OCI-LY1 (cell line): ENCODE measurements at regions not wholly inside any gene's neighbourhood (a gene's known extent, or its start where the extent isn't known, plus 50 kb on each side); places are given as distances from the start of the nearest gene placed in this dataset.

ENCODE experiments used
- H2AFZ ChIP-seq: fragments of 200-600 bp; sonication (generic), shearing (Covaris generic); 2 replicates; pipeline ENCODE4 v1.6.0; 2014; ENCODE audit warnings: antibody characterized with exemption, mild to moderate bottlenecking, low read length
- H3F3A ChIP-seq: fragments of 200-600 bp; sonication (generic), shearing (Covaris generic); 2 replicates; pipeline ENCODE4 v1.6.0; 2014; ENCODE audit warnings: mild to moderate bottlenecking, antibody characterized with exemption, low read length, moderate library complexity; ENCODE audit not compliant: insufficient read depth
- H3K27ac ChIP-seq: fragments of 200-600 bp; sonication (generic); 2 replicates; pipeline ENCODE4 v1.5.1; 2014; ENCODE audit warnings: low read length, mixed run types, mild to moderate bottlenecking, low read depth; ENCODE audit not compliant: poor library complexity, severe bottlenecking
- H3K27me3 ChIP-seq: fragments of 200-600 bp; sonication (generic); 2 replicates; pipeline ENCODE4 v1.6.0; 2014; ENCODE audit warnings: antibody characterized with exemption, mild to moderate bottlenecking, low read length, moderate library complexity; ENCODE audit not compliant: insufficient read depth
- H3K36me3 ChIP-seq: fragments of 200-600 bp; sonication (generic); 2 replicates; pipeline ENCODE4 v1.6.1; 2014; ENCODE audit warnings: mild to moderate bottlenecking, antibody characterized with exemption, low read length, moderate library complexity, mixed read lengths; ENCODE audit not compliant: insufficient read depth
- H3K4me1 ChIP-seq: fragments of 200-600 bp; sonication (generic); 2 replicates; pipeline ENCODE4 v1.5.1; 2014; ENCODE audit warnings: mild to moderate bottlenecking, low read length, moderate library complexity; ENCODE audit not compliant: insufficient read depth, severe bottlenecking
- H3K4me2 ChIP-seq: fragments of 200-600 bp; sonication (generic), shearing (Covaris generic); 2 replicates; pipeline ENCODE4 v1.6.1; 2014; ENCODE audit warnings: low read length
- H3K4me3 ChIP-seq: fragments of 200-600 bp; sonication (generic); 2 replicates; pipeline ENCODE4 v1.5.1; 2014; ENCODE audit warnings: low read length, low read depth, mild to moderate bottlenecking, mixed read lengths; ENCODE audit not compliant: poor library complexity, severe bottlenecking
- H3K79me2 ChIP-seq: fragments of 200-600 bp; shearing (Covaris generic); 2 replicates; pipeline ENCODE4 v1.6.1; 2016; ENCODE audit warnings: mixed run types, low read length, mixed read lengths; ENCODE audit not compliant: insufficient read depth
- H3K9ac ChIP-seq: fragments of 200-600 bp; sonication (generic), shearing (Covaris generic); 2 replicates; pipeline ENCODE4 v1.6.1; 2014; ENCODE audit warnings: mild to moderate bottlenecking, low read length, mixed read lengths
- H3K9me2 ChIP-seq: fragments of 200-600 bp; sonication (generic), shearing (Covaris generic); 2 replicates; pipeline ENCODE4 v1.6.1; 2014; ENCODE audit warnings: low read depth, mild to moderate bottlenecking, low read length, mixed read lengths
- H3K9me3 ChIP-seq: fragments of 200-600 bp; shearing (Covaris generic); 2 replicates; pipeline ENCODE4 v1.6.1; 2014; ENCODE audit warnings: low read length, mixed read lengths
- H4K20me1 ChIP-seq: fragments of 200-600 bp; sonication (generic), shearing (Covaris generic); 2 replicates; pipeline ENCODE4 v1.6.0; 2016; ENCODE audit warnings: mild to moderate bottlenecking, low read length; ENCODE audit not compliant: insufficient read depth
- CTCF ChIP-seq: fragments of 200-600 bp; sonication (generic), shearing (Covaris generic); IDR thresholded peaks from 2 replicates; pipeline ENCODE4 v1.5.1; 2017; ENCODE audit warnings: mild to moderate bottlenecking, antibody characterized with exemption, low read length, moderate library complexity, mixed read lengths
- EZH2 ChIP-seq: fragments of 200-600 bp; sonication (generic), shearing (Covaris generic); IDR thresholded peaks from 2 replicates; pipeline ENCODE4 v1.8.0; 2017; ENCODE audit warnings: borderline replicate concordance, mixed run types, mild to moderate bottlenecking, antibody characterized with exemption, low read length, moderate library complexity, mixed read lengths

GRCh38 chr20:48236000-48236970 lies 451.0 kb upstream of the SULF2 start:
- Histone ChIP-seq H3K36me3 (no peaks in the 10 kb centered on the region), H3K79me2 (no peaks in the 10 kb centered on the region), H3K4me2 (no peak overlapping the region), H3F3A (no peaks in the 10 kb centered on the region), H3K9me2 (no peaks in the 10 kb centered on the region), H3K4me1 (no peaks in the 10 kb centered on the region), H3K27ac (no peak overlapping the region), H3K9ac (no peak overlapping the region), H2AFZ (no peak overlapping the region), H4K20me1 (no peaks in the 10 kb centered on the region), H3K27me3 (peaks cover 12% of the 10 kb centered on the region; the same call in 1 of the 2 replicates), H3K9me3 (no peaks in the 10 kb centered on the region), H3K4me3 (no peak overlapping the region)
- TF ChIP-seq CTCF (no peak), EZH2 (no peak)

GRCh38 chr20:48234951-48235350 lies 449.7 kb upstream of the SULF2 start:
- Histone ChIP-seq H3K4me1 (no peaks in the 10 kb centered on the region), H3K4me2 (no peak overlapping the region), H3K27me3 (peaks cover 12% of the 10 kb centered on the region; the same call in 1 of the 2 replicates), H3K9me2 (no peaks in the 10 kb centered on the region), H3F3A (no peaks in the 10 kb centered on the region), H3K79me2 (no peaks in the 10 kb centered on the region), H3K4me3 (no peak overlapping the region), H3K27ac (no peak overlapping the region), H3K9ac (no peak overlapping the region), H4K20me1 (no peaks in the 10 kb centered on the region), H2AFZ (no peak overlapping the region), H3K36me3 (no peaks in the 10 kb centered on the region), H3K9me3 (no peaks in the 10 kb centered on the region)
- no peak for TF ChIP-seq EZH2
- TF ChIP-seq CTCF = no peak

- H2AFZ ChIP-seq = no peak overlapping the region
- H3K79me2 ChIP-seq = no peaks in the 10 kb centered on the region
- no peak overlapping the region for H3K4me3 ChIP-seq
- no peak overlapping the region for H3K4me2 ChIP-seq
- H3K9ac ChIP-seq = no peak overlapping the region
- no peaks in the 10 kb centered on the region for H3K9me3 ChIP-seq
- no peaks in the 10 kb centered on the region for H3F3A ChIP-seq
- no peak overlapping the region for H3K27ac ChIP-seq
- no peaks in the 10 kb centered on the region for H4K20me1 ChIP-seq
- peaks cover 12% of the 10 kb centered on the region; the same call in 1 of the 2 replicates for H3K27me3 ChIP-seq
- no peaks in the 10 kb centered on the region for H3K9me2 ChIP-seq
- TF ChIP-seq CTCF (no peak), EZH2 (no peak)
- no peaks in the 10 kb centered on the region for H3K4me1 ChIP-seq
- no peaks in the 10 kb centered on the region for H3K36me3 ChIP-seq
Observed at GRCh38 chr20:48231253-48231930, 446.1 kb upstream of the SULF2 start.
